Activated CD4-positive, CD25-positive, alpha-beta regulatory T cell (primary cell): ENCODE measurements at regions not wholly inside any gene's neighbourhood (a gene's known extent, or its start where the extent isn't known, plus 50 kb on each side); places are given as distances from the start of the nearest gene placed in this dataset.

Experiments
- DNase-seq, 4 experiments: peaks; one replicate each; lab custom pipeline; 2025; lab: John Stamatoyannopoulos, UW

DNA sequence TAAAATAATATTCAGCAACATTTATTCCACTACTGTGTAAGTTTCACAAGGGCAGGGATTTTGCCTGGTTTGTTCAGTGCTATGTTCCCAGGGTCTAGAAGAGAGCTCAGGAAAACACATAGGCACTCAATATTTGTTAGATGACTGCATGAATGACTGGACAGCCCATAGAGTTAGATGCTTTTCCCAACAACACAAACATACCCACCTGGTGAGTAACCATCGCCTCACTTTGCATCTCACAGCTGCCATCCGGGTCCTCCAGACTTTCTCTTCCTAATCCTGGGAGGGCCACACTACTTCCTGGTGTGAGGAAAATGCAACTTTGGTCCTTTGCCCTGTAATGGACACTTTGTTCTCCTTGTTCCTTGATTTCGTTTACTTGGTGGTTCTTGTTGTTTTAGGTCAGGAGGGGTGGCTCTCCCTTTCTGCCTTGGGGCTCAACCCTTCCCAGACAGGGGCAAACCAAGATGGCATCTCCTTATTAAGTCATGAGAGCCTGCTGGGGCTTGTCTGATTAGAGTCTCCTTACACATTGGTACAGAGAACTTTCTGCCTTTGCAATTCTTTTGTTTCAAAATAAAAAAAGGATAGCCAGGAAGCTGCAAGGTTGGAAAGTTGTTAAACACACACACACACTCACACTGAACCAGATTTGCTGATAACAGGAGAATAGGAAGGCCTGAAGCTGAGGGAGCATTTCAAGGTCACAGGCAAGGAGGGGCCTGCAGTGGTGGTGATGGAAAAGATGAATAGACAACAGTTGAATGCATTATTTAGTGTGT is 190.6 kb downstream of the MID1IP1 start:
- no peak for DNase-seq

GRCh38 chrX:38992441-38993096 is 191.3 kb downstream of the MID1IP1 start:
- DNase-seq, result no peak

DNA sequence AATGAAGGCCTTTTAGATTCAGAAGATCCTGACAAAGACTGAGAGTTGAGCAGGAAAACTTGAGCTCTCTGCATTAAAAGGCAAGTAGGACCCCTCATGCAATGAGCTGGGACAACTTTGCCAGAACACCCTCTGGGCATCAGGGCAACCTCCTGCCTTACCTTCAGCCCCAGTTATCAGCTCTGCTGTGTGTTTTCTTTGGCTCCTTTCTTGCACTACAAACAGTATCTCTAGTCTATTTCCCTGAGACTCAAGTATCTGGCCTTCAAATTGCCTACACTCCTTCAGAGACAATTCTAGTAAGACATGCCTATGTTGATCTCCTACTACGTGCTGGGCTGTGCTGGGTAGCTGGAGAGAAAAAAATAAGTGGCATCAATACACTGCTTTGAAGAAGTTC is 192.2 kb downstream of the MID1IP1 start:
- no peak for DNase-seq

- no peak for DNase-seq
Measured at GRCh38 chrX:38999099-38999498, 197.8 kb downstream of the MID1IP1 start.

- DNase-seq, result no peak
Measured at GRCh38 chrX:38999967-39000745, 198.9 kb downstream of the MID1IP1 start.

GRCh38 chrX:39000802-39001201 is 199.5 kb downstream of the MID1IP1 start:
- DNase-seq, result no peak

GRCh38 chrX:39002466-39002865 is 201.2 kb downstream of the MID1IP1 start:
- DNase-seq, result no peak

- no peak for DNase-seq
Measured at GRCh38 chrX:39008549-39008948, 207.3 kb downstream of the MID1IP1 start.

- no peak for DNase-seq
Measured at GRCh38 chrX:39011454-39012221, 210.4 kb downstream of the MID1IP1 start.

DNA sequence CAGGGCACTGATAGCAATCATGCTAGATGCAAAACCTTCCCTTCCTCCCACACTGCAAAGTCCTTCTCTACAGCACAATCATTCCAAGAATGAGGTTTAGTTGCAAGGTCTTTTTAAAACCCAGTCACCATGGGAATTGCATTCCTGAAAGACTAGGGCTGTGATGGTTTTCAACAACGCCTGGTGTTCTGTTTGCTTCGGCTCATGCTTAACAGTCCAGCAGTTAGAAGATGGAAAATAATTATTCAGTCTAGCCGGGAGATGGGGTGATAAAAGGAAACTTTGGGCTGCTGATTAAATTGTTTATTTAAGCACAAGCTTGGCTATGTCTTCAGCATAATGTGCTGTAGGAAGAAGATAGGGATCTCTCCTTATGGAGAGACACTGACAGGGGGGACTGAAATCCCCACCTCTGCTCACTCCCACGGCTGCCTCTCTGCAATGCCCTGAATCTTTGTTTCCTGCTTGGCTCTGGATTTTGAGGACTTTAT is 211.4 kb downstream of the MID1IP1 start:
- DNase-seq, result no peak

DNA sequence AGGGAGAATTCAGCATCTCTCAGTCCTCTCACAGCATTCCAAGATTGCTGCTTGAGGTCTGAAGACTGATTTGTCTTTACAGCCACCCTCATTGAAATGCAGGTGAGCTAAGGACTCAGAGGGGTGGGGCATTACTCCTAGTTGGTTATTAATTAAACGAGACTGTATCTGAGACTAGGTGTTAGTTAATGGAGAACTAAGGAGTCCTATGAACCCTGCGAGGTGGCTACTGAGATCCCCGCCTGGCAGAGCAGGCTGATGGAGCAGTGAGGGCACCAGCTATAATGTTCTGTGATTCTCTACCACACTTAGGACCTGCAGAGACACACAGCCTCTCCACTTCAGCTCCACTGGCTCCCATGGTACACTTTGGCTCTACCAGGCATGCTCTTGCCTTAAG is 215.3 kb downstream of the MID1IP1 start:
- DNase-seq, result no peak

DNA sequence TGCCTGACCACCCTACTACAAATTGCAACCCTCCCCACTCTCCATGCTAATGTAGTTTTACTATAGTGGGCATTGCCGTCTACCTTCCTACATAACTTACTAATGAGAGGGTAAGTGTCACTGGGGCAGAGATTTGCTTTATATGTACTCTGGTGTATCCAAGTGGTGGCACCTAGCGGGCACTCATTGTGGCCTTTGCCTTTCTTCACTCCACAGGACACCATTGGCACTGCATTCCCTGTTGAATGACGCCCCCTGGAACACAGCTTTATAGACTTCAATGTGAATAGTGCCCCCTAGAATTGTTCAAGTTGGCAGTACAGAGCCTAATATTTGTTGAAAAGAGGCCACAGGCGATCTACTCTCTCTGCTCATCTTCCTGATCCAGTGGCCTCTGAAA is 215.8 kb downstream of the MID1IP1 start:
- no peak for DNase-seq

DNA sequence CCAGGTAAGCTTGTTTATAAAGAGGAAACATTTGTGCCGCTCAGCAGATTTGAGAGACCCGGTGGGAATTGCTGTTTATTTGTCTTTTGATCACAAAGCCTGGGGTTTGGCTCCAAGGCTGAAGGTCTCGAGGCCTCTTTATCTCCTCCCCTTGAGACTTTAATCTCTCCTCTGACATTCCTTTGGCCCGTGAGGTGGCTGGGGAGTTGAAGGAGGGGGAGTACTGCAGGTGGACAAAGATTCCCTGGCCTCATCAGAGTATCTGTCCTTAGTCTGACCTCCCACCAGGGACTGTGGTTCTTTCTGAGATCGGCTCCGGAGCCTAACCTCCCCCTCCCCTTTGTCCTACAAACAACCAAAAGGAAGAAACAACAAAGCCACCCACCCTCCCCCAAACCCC is 216.5 kb downstream of the MID1IP1 start:
- DNase-seq, result no peak

- DNase-seq, result no peak
Measured at GRCh38 chrX:39018541-39018940, 217.3 kb downstream of the MID1IP1 start.

DNA sequence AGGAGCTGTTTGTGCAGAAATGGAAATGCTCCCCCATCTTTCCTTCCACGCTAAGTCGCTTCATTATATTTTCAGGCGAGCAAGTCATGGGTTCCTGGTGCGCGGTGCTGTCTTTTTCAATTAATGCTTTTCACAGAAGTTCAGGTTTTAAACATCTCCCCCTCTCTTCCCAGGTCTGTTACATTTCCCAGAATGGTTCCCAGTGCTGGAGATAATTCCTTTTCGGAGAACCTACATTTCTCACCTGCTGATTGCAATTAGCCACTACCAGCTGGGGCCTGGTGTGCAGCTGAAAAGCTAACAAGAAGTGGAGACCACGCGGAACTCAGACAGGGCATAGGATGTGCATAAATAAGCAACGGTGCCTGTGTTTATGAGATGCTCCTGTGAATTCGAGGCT is 217.8 kb downstream of the MID1IP1 start:
- no peak for DNase-seq

DNA sequence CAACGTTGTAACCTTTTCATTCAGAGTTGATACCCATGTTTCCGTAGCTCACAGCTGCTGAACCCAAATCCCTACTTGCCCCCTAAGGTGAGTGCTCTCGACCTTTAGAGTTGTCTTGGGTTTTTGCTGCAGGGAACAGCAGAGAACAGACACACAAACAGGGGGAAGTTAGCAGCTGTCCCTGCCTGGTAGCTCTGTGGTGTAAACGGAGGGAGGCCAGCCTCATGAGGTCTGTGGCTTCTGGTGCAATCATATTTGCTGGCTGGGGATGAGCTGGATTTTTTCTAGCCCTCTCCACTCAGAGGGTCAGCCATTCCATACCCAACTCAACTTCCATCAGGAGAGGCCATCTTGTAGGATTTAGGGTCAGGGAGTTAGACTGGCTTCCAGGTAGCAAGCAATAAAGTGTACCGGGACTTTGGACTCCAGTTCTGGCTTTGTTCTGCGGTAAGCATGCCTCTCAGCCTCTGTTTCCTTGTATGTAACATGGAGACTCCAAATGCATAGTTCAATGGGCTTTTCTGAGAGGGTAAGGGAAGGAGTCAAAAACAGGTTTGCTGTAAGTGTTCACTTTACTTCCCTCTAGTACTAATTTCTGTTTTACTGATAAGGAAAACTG is 218.9 kb downstream of the MID1IP1 start:
- DNase-seq, result no peak

- DNase-seq, result no peak
Measured at GRCh38 chrX:39022106-39022505, 220.8 kb downstream of the MID1IP1 start.

- no peak for DNase-seq
Measured at GRCh38 chrX:39029221-39029620, 228.0 kb downstream of the MID1IP1 start.

- no peak for DNase-seq
Measured at GRCh38 chrX:39030636-39031035, 229.4 kb downstream of the MID1IP1 start.

DNA sequence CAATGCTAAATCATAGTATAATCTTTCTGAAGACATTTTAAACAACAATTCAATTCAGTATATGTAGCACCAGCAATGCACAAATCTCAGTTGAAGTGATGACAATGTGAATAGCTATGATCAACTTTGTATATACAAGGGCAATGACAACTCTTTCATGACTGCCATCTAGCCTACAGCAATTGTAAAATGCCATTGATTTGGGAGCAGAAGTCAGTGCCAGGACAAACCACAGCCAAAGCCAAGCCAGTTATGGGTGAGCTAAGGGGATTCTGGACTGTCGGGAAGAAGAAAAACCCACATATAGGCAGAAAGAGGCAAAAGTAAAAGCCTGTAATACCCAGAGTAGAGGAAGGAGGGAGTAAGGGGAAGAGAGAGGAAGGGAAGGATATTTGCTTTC is 238.6 kb downstream of the MID1IP1 start:
- DNase-seq, result no peak

DNA sequence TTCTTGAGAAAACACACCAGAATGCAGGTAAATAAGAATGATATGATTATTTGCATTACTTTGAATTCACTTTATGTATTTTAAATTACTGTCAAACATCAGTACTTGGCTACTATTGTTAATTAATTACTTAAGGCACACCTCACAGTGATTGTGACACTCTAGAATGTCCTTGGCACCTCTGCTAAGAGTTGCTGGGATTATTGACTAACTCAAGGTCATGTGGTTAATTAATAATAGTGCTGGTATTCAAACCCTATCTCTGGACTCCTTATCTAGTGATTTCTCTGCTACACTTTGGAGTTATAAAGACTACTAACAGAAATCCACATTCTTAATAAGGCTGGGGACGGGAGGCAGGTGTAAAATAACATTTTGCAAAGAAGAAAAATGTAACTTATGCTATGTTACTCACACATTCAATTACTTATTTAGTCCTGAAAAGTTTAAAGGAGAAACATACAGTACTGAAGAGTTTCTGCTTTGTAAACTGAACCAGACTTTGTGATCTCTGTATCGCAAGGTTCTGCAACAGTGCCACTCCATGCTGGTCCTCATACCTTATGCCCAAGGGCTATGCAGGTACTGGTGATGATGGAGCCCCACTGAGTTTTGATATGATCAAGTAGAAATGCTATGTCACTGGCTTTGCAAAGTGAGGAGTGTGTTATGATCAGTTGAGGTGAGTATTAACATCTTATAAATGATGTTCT is 242.7 kb downstream of the MID1IP1 start:
- no peak for DNase-seq
